GM21723 (cell line): ENCODE measurements at regions not wholly inside any gene's neighbourhood (a gene's known extent, or its start where the extent isn't known, plus 50 kb on each side); places are given as distances from the start of the nearest gene placed in this dataset.

ENCODE experiments used
- ATAC-seq: cut with Tn5 transposase; IDR thresholded peaks from one replicate; pipeline ENCODE4 v1.9.1; 2021; ENCODE audit warnings: mild to moderate bottlenecking, moderate library complexity; ENCODE audit not compliant: unreplicated experiment

DNA sequence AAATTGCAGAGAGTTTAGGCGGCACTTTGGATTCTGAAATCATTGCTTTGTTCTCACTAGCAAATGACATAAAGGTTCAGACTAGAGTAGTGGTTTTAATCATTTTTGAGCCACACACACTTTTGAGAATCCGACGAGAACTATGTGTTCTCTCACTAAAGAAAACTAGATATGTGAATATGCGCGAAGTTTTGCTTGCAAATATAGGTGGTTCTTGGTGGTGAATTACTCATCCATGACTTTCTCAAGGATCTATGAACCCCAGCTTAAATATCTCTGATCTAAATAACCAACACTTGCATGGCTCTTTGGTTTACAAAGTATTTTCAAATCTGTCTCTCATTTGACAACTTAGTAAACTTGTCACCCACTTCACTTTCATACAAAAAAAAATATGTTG, 54.8 kb downstream of the NOG start:
- ATAC-seq: no peak

DNA sequence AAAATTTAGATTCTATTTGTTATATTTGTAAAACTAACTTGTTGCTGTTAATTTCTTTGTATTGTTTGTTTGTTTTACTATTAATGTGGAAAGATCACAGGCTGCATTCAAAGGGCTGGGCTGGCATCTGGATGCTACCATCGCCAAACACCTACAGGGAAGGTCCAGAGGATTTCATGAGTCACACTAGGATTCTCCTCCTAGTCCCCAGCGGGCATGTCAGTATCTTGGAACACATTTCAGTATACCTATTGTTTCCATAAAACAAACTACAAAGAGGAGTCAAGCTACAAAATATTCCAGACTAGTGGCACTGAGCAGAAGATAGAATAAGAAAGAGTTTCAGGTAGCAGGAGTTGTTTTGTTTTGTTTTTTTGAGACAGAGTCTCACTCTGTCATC, 55.3 kb downstream of the NOG start:
- ATAC-seq: no peak

- ATAC-seq: no peak
Observed at GRCh38 chr17:56652628-56653027, 59.1 kb downstream of the NOG start.

DNA sequence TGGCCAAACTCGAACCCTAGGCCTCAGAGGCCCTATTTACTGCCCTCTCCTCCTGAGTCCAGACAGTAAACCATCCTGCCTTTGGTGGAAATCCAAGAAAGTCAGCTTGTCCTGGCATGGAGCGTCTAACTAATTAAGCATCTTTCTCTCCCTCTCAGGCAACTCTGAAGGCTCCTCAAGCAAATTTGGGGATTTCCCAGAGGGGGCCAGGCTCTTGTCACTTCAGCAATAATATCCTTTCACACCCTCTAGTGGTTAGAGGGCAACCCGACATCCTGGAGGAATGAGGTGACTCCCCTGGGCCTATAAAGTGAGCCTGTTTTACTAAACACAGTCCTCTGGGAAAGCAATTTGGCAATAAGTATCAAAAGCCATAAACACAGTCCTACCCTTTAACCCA, 60.4 kb downstream of the NOG start:
- peak; percentile 99 for ATAC-seq

- ATAC-seq: no peak
Observed at GRCh38 chr17:56656701-56657327, 63.3 kb downstream of the NOG start.

DNA sequence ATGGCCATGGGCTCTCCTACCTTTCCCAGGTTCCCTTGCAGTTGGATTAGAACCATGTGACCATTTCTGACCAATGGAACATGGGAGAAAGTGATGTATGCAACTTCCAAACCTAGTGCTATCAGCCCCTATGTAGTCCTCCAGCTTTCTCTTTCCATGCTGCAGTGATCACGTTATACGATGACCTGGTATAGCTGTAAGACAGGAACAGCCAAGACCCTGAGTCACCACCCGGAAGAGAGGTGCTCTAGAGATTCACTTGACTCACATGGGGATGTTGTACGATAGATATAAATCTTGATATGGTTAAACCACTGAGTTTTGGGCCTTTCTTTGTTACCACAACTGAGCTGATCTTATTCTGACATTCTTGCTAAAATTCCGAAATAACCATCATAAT, 65.1 kb downstream of the NOG start:
- no peak for ATAC-seq

- no peak for ATAC-seq
Observed at GRCh38 chr17:56659622-56660021, 66.1 kb downstream of the NOG start.

DNA sequence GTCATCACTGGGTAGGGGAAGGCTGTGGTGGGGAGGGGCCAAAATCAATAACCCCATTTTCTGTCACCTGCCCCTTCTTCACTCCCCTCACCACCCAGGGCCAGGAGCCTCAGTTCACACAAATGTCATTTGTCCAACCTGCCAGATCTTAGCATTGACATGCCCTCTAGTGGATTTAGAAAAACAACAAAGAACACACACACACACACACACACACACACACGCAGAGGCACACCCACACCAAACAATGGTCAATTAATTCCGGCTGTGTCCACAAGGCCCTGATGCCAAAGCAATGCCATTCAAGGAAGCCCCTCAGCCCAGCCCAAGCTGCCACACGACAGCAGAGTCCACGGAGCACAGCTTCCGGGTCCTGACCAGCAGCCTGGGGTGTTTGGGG, 68.4 kb downstream of the NOG start:
- no peak for ATAC-seq

GRCh38 chr17:56665864-56666263, 72.4 kb downstream of the NOG start:
- no peak for ATAC-seq

DNA sequence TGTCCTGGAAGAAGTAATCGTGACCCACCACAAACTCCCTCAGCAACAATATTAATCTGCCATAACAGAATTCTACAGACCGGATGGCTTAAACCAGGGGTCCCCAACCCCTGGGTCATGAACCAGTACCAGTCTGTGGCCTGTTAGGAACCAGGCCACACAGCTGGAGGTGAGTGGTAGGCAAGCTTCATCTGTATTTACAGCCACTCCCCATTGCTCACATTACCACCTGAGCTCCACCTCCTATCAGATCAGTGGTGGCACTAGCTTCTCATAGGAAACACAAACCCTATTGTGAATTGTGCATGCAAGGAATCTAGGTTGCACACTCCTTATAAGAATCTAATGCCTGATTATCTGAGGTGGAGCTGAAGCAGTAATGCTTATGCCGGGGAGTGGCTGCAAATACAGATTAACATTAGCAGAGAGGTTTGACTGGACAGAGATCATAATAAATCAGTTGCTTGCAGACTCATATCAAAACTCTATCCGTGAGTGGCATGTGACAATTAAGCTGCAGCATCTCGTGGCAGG, 74.5 kb downstream of the NOG start:
- ATAC-seq: no peak

DNA sequence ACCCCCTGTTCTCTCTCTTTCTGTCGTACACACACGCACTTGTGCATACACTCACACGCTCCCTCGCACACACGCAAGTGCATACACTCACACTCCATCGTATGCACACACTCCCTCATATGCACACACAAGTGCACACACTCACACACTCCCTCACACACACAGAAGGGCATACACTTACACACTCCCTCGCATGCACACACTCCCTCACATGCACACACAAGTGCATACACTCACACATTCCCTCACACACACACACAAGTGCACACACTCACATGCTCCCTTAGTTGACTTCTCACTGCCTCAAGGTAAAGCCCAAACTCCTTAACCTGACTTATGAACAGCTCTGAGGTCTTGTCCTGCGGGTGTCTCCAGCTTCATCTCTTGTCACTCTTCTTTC, 78.7 kb downstream of the NOG start:
- no peak for ATAC-seq

GRCh38 chr17:56674401-56674925, 81.0 kb downstream of the NOG start:
- ATAC-seq: no peak

DNA sequence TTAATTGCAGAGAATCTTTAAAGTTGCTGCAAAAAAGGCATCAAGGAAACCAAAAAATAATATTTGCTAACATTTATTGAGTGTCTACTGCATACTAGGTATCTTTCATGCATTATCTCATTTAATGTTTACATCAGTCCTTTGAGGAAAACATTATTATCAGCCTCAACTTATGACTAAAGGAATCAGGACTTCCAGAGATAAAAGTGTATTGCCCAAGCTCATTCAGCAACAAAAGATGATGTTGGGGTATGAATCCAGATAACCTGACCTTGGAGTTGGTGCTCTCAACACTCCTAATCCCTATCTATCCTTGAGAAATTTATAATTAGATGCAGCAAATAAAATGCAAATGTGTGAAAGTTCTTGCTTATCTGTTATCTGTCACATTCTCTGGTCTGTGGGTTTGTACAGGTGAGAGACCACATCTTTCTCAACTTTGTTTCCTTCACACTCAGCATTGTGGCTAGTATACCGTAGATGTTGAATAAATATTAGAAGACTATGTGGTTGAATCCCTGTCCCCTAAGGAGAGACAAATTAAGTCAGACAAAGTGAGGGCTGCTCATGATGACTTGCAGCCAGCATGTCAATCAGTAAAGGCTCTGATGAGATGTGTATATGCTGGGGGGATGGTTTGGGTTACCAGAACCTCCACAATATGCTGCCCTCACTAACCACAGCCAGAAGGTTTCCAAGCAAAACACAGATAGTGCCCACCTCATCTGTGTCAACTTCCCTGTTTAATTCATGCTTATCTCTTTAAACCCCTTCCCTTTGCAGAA, 82.6 kb downstream of the NOG start:
- ATAC-seq: no peak

DNA sequence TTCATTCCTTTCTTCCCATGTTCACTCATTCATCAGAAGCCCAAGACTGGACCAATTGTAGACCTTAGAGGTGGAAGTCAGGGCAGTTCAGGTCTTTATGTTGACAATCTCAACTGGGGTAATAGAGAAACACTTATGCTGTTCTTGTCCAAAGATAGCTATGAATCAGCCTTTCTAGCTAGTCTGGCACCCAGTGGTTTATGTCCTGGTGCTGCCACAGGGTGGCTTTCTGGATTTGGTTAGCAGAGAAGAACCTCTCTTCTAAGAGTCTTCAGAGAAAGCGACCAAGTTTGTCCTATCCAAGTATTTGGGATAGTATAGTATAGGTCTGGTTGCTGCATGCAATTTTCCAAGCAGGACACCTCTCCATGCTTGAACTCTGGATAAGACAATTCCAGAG, 83.3 kb downstream of the NOG start:
- no peak for ATAC-seq

DNA sequence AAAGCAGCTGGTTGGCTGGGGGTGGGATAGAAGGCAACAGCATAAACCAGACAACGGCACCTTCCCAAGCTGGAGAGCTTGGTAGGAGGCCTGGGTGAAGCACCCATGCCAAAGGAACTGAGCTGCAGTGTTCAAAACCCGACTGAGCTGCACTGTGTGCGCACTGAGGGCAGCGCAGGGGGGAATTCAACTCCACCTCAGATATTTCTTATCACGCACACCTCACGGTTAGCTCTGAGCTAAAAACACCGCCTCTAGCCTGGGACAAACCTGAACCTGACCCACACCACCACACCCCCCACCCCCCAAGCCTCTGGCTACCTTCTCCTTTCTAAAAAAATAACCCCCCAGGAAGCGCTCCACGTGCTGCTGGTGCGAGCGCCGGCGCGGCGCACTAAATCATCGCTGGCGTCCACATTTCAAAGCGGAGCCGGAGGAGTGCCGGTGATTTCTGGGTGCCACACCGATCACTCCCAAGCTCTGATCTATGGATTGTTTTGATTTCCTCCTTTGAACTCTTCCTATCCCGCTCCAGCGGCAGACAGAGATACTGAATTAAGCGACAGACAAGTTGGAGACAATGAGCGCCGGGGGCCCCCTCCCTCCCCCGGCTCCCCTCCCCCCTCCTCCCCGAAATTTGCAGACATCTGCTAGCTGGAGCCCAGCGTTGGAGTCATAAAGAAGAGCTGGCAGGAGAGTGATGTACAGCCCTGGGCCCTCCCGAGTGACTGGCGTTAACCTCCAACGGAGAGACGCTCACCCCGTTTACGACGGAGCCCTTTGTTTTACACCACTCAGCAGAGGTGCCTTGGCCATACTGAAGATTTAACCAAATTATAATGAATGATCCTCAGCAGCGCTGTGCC, 85.0 kb downstream of the NOG start:
- no peak for ATAC-seq

- no peak for ATAC-seq
Observed at GRCh38 chr17:56679115-56679776, 85.7 kb downstream of the NOG start.

GRCh38 chr17:56679777-56680422, 86.4 kb downstream of the NOG start:
- no peak for ATAC-seq

GRCh38 chr17:56680676-56681075, 87.2 kb downstream of the NOG start:
- ATAC-seq: no peak

DNA sequence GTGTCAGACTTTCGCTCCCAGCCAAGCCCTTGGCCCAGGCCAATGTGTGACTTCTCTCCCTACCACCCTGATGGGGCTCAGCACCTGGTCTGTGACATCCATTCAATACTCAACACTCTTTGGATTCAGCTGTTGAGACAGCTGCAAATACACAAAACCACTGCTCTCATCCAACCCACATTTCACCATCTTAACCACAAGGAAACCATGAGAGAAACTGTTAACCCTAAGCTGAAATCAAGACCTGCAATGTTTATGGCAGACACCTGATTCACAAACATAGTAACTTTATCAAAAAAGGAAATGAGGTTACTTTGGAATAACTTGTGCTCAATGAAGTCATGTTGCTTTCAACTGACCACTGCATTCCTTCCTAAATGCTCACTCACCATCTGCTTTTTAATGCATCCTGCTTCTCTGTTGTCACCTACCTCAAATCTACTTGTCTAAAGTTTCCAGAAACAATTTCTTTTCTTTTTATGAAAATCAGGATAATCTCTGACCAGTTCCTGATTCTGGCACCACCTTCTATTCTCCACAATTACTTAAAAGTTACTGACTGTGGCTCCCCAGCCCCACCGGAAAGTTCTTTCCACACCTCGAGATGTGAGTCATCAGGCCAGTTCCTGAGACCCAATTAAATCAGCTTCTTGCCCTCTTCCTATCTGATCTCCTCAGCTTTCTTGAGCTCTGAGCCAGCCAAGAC, 88.2 kb downstream of the NOG start:
- no peak for ATAC-seq

GRCh38 chr17:56688151-56688550, 94.7 kb downstream of the NOG start:
- no peak for ATAC-seq
